Tibial nerve (tissue), 4 donors: ENCODE measurements at regions not wholly inside any gene's neighbourhood (a gene's known extent, or its start where the extent isn't known, plus 50 kb on each side); places are given as distances from the start of the nearest gene placed in this dataset.

ENCODE experiments used
- EP300 ChIP-seq, 2 donors: sonication (generic); formaldehyde crosslinking; IDR thresholded peaks; one replicate each; pipeline ENCODE4 v1.6.1; 2017; ENCODE audit warnings: antibody characterized with exemption in 2 of 2, mild to moderate bottlenecking in 1 of 2
- POLR2A ChIP-seq, 2 donors: fragments of 450-650 bp; IDR thresholded peaks; one replicate each; pipeline ENCODE4 v1.6.1; 2017; ENCODE audit warnings: antibody characterized with exemption in 2 of 2, mild to moderate bottlenecking in 2 of 2, moderate library complexity in 2 of 2
- TF ChIP-seq, protein P1 (sequence below), 5 experiments: fragments of 200-600 bp in 3 of 5; fragments of 450-650 bp in 2 of 5; sonication (generic) in 3 of 5; IDR thresholded peaks; one replicate each; pipeline ENCODE4 v1.5.1; 2016 to 2019; ENCODE audit warnings: antibody characterized with exemption in 5 of 5, mild to moderate bottlenecking in 3 of 5, moderate library complexity in 2 of 5

DNA sequence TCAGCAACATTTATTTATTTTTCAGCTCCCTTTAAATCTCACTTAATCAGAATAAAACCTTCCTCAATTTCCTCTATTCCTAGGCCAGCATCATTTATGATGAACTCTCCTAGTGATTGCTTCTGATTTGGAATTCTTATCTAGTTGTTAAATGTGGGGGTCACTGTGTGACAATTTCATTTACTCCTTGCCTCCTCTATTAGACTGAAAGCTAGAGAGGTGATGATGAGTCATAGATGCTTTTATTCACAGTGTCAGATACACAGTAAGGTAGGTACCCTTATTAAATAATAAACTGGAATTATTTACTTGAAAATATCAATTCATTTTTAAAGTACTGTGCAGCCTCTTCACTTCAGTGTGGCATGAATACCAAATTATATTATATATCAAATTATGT is 960.6 kb downstream of the MAT2B start:
- TF ChIP-seq, protein P1, sequence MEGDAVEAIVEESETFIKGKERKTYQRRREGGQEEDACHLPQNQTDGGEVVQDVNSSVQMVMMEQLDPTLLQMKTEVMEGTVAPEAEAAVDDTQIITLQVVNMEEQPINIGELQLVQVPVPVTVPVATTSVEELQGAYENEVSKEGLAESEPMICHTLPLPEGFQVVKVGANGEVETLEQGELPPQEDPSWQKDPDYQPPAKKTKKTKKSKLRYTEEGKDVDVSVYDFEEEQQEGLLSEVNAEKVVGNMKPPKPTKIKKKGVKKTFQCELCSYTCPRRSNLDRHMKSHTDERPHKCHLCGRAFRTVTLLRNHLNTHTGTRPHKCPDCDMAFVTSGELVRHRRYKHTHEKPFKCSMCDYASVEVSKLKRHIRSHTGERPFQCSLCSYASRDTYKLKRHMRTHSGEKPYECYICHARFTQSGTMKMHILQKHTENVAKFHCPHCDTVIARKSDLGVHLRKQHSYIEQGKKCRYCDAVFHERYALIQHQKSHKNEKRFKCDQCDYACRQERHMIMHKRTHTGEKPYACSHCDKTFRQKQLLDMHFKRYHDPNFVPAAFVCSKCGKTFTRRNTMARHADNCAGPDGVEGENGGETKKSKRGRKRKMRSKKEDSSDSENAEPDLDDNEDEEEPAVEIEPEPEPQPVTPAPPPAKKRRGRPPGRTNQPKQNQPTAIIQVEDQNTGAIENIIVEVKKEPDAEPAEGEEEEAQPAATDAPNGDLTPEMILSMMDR (IDR thresholded peaks at IDR 0.05) = no peak
- TF ChIP-seq EP300 (IDR thresholded peaks at IDR 0.05) (no peak), POLR2A (IDR thresholded peaks at IDR 0.05) (no peak)
